ENCODE measurements at regions not wholly inside any gene's neighbourhood (a gene's known extent, or its start where the extent isn't known, plus 50 kb on each side); places are given as distances from the start of the nearest gene placed in this dataset.

GRCh38 chr21:25464275-25464674 is 143.0 kb downstream of the MRPL39 start:
- no peak for DNase-seq
- H3K4me3 ChIP-seq: no peak overlapping the region
- intact Hi-C loops (cut with DNase I, micrococcal nuclease): no loop called here
- H3K4me1 ChIP-seq (ENCODE audit: low read depth): no peaks in the 10 kb centered on the region
- no peak for TF ChIP-seq CTCF (IDR thresholded peaks at IDR 0.05)
- H3K36me3 ChIP-seq (ENCODE audit: low read depth): no peaks in the 10 kb centered on the region
- H3K9me3 ChIP-seq: no peaks in the 10 kb centered on the region
- peak; percentile 7 for ATAC-seq

GRCh38 chr21:25462517-25462971 is 144.7 kb downstream of the MRPL39 start:
- DNase-seq (no peak), ATAC-seq (peak; percentile 39)
- Histone ChIP-seq H3K4me3 (no peak overlapping the region), H3K9me3 (no peaks in the 10 kb centered on the region), H3K36me3 (ENCODE audit: low read depth) (no peaks in the 10 kb centered on the region), H3K4me1 (ENCODE audit: low read depth) (no peaks in the 10 kb centered on the region)
- TF ChIP-seq CTCF (IDR thresholded peaks at IDR 0.05): no peak
- intact Hi-C loops (cut with DNase I, micrococcal nuclease): no loop called here

GRCh38 chr21:25461725-25462124 is 145.6 kb downstream of the MRPL39 start:
- Histone ChIP-seq H3K4me3 (no peak overlapping the region), H3K4me1 (ENCODE audit: low read depth) (no peaks in the 10 kb centered on the region), H3K36me3 (ENCODE audit: low read depth) (no peaks in the 10 kb centered on the region), H3K9me3 (no peaks in the 10 kb centered on the region)
- ATAC-seq (no peak), DNase-seq (no peak)
- TF ChIP-seq CTCF (IDR thresholded peaks at IDR 0.05): no peak
- intact Hi-C loops (cut with DNase I, micrococcal nuclease): no loop called here

DNA sequence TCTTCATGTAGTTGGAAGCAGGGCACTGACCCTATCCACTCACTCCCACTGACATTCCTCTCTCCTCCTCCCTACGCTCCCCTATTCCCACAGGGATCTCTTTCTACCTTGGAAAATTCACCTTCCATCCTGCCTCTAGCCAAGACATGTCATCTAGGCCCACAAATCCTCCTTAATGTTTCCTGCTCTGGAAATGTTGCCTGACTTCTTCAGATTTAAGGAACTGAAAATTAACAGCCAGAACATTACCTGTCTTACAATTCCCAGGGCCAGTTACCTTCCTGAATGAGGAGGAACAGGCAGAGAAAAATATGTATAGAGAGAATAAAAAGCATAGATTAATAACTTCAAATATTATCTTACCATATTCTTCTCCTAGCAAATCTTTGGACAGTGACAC is 147.3 kb downstream of the MRPL39 start:
- Histone ChIP-seq H3K9me3 (no peaks in the 10 kb centered on the region), H3K36me3 (ENCODE audit: low read depth) (no peaks in the 10 kb centered on the region), H3K4me3 (no peak overlapping the region), H3K4me1 (ENCODE audit: low read depth) (no peaks in the 10 kb centered on the region)
- no peak for DNase-seq
- ATAC-seq: no peak
- TF ChIP-seq CTCF (IDR thresholded peaks at IDR 0.05): no peak
- intact Hi-C loops (cut with DNase I, micrococcal nuclease): no loop called here

DNA sequence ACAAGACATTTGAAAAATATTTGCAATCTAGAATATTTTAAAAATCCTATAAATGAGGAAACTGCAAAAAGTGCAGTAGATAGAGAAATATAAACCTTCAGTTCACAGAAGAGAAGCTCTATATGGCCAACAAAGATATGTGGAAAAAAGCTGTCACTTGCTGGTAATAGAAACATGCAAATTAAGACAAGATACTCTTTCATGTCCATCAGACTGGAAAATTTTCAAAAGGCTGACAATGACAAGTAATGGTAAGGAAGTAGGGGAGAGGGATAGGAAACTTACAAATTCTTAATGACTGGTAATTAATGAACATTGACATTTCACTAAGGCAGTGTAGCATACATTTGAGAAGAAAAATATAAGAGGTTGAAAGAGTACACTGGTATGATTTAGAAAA is 147.9 kb downstream of the MRPL39 start:
- no peak overlapping the region for H3K4me3 ChIP-seq
- TF ChIP-seq CTCF (IDR thresholded peaks at IDR 0.05): no peak
- DNase-seq (no peak), ATAC-seq (no peak)
- H3K36me3 ChIP-seq (ENCODE audit: low read depth): no peaks in the 10 kb centered on the region
- no peaks in the 10 kb centered on the region for H3K4me1 ChIP-seq (ENCODE audit: low read depth)
- intact Hi-C loops (cut with DNase I, micrococcal nuclease): no loop called here
- H3K9me3 ChIP-seq: no peaks in the 10 kb centered on the region

DNA sequence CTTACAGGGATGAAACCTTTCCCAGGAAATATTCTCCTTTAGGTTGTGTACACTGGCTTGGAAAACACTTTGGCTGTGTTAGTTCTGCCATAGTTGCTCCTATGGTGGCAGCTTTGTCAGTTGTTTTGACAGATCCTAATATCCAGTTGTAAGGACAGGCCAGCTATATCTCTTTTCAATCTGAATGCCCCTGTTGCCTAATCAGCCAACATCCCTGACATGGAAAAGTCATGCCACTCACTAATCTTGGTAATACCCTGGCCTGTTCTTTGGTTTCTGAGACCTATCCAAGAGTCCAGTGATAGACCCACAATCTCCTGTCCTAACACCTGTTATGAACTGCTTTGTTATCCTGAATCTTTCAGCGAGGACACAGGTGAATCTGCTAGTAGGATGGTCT is 148.8 kb downstream of the MRPL39 start:
- ATAC-seq: no peak
- Histone ChIP-seq H3K36me3 (ENCODE audit: low read depth) (no peaks in the 10 kb centered on the region), H3K4me3 (no peak overlapping the region), H3K9me3 (no peaks in the 10 kb centered on the region), H3K4me1 (ENCODE audit: low read depth) (no peaks in the 10 kb centered on the region)
- intact Hi-C loops (cut with DNase I, micrococcal nuclease): no loop called here
- DNase-seq: no peak
- TF ChIP-seq CTCF (IDR thresholded peaks at IDR 0.05): no peak

Data from mucosa of descending colon (tissue), 3 donors.